ENCODE measurements at regions not wholly inside any gene's neighbourhood (a gene's known extent, or its start where the extent isn't known, plus 50 kb on each side); places are given as distances from the start of the nearest gene placed in this dataset.

DNA sequence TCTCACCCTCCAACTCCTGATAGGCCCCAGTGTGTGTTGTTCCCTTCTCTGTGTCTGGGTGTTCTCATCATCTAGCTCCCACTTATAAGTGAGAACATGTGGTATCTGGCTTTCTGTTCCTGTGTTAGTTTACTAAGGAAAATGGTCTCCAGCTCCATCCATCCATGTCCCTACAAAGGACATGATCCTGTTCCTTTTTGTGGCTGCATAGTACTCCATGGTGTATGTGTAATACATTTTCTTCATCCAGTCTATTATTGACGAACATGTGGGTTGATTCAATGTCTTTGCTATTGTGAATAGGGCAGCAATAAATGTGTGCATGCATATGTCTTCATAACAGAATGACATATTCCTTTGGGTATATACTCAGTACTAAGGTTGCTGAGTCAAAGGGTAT lies 1397.0 kb downstream of the UQCRFS1 start:
- TF ChIP-seq SUZ12 (IDR thresholded peaks at IDR 0.05) (no peak), ELF4 (IDR thresholded peaks at IDR 0.05) (no peak), ARNT (IDR thresholded peaks at IDR 0.05) (no peak), BHLHE40 (IDR thresholded peaks at IDR 0.05; ENCODE audit: borderline replicate concordance) (no peak), SP1 (IDR thresholded peaks at IDR 0.05) (no peak), ZNF384 (IDR thresholded peaks at IDR 0.05) (no peak), TARDBP (IDR thresholded peaks at IDR 0.05) (no peak), FOXK2 (IDR thresholded peaks at IDR 0.05) (no peak), HDGF (IDR thresholded peaks at IDR 0.05; ENCODE audit: borderline replicate concordance) (no peak)
